ENCODE measurements at regions not wholly inside any gene's neighbourhood (a gene's known extent, or its start where the extent isn't known, plus 50 kb on each side); places are given as distances from the start of the nearest gene placed in this dataset.

DNA sequence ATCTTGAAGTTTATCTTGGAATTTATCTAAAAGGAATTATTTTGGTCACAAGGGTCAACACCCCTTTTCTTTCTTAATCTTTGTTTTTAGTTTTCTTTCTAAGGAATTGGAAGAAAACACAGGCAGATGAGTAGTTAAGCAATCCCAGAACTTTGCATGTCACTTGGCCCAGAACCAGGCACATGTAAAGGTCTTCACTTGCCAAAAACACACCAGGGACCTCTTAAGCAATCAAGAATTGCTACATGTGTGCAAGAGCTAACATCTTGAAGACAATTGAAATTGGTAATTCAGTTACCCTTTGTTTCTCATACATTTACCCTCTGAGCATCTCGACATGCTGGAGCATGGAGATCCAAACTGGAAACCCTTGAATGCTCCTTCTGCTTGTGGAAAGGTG is 114.2 kb downstream of the ZC3H11B start:
- TF ChIP-seq, protein P1, sequence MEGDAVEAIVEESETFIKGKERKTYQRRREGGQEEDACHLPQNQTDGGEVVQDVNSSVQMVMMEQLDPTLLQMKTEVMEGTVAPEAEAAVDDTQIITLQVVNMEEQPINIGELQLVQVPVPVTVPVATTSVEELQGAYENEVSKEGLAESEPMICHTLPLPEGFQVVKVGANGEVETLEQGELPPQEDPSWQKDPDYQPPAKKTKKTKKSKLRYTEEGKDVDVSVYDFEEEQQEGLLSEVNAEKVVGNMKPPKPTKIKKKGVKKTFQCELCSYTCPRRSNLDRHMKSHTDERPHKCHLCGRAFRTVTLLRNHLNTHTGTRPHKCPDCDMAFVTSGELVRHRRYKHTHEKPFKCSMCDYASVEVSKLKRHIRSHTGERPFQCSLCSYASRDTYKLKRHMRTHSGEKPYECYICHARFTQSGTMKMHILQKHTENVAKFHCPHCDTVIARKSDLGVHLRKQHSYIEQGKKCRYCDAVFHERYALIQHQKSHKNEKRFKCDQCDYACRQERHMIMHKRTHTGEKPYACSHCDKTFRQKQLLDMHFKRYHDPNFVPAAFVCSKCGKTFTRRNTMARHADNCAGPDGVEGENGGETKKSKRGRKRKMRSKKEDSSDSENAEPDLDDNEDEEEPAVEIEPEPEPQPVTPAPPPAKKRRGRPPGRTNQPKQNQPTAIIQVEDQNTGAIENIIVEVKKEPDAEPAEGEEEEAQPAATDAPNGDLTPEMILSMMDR (conservative IDR thresholded peaks at IDR 0.05; ENCODE audit: low read length) = no peak
- TF ChIP-seq EZH2phosphoT487 (IDR thresholded peaks at IDR 0.05; ENCODE audit: borderline replicate concordance, low read depth, low read length) = no peak
